Right renal cortex interstitium (tissue), 3 donors: ENCODE measurements at regions not wholly inside any gene's neighbourhood (a gene's known extent, or its start where the extent isn't known, plus 50 kb on each side); places are given as distances from the start of the nearest gene placed in this dataset.
"Not testable (repeated sequence)": the region's sequence is repeated elsewhere in the genome, so short reads cannot be mapped to it uniquely, and the experiment has no call there.

ENCODE experiments used
- DNase-seq, 3 donors: peaks; one replicate each; pipeline ENCODE4 v3.0.0-alpha.2; 2013; ENCODE audit warnings: low read depth in 3 of 3, low spot score in 2 of 3

DNA sequence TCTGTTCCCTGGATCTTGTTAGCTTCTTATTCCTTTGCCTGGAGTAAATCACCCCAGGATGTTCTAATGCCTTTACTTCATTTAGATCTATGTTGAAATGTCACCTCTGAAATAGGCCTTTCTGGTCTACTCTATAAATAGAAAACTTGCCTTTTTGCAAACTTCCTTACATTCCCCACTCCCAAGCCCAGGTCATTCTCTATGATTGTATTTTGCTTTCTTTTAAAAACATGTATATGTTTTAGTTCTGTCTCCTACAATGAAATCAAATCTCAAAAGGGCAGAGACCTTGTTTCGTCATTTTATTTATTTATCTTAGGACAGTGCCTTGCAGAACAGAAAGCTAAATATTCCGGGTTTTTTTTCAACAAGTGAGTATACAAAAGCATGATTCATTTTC, 1657.7 kb upstream of the C9orf72 start:
- no peak for DNase-seq

GRCh38 chr9:29233193-29233592, 1659.9 kb upstream of the C9orf72 start:
- no peak for DNase-seq

DNA sequence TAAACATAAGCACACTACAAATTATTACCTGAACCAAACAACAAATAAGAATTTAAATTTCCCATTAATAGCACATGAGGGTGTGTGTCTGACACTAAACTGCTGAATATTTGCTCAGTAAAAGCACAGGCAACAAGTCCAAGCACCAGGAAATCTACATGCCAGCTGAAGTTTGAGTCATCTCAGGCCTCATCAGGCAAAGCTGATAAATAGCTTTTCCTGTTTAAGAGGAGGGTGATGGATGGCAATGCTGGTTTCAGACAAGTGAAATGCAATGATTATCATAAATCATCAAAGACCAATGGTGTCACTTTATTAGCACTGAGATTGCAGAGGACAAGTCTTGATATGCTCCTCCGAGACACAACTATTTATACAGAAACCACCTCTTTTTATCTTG, 1668.0 kb upstream of the C9orf72 start:
- DNase-seq, result no peak

DNA sequence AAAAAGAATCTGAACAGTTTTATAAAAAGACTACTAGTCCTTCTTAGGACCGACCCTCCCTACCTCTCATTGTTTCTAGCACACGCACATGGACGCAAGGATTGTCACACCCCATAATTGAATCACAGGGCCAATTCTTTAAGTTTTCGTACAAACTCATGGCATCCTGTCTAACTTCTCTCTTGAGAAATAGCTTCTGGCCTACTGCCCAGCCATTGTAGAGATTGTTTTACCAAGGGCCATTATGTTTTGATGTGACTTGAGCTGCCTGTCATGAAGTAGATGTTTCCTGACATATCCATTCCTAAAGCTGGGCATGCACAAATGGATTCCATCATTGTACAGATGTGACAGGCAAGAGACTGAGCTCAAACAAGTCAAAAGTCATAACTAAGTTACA, 1672.1 kb upstream of the C9orf72 start:
- DNase-seq, result no peak

DNA sequence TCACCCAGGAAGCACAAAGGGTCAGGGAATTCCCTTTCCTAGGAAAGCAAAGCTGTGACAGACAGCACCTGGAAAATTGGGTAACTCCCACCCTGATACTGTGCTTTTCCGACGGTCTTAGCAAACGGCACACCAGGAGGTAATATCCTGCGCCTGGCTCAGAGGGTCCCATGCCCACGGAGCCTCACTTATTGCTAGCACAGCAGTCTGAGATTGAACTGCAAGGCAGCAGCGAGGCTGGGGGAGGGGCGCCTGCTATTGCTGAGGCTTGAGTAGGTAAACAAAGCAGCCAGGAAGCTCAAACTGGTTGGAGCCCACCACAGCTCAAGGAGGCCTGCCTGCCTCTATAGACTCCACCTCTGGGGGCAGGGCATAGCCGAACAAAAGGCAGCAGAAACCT, 1697.1 kb upstream of the C9orf72 start:
- not testable (repeated sequence) for DNase-seq

DNA sequence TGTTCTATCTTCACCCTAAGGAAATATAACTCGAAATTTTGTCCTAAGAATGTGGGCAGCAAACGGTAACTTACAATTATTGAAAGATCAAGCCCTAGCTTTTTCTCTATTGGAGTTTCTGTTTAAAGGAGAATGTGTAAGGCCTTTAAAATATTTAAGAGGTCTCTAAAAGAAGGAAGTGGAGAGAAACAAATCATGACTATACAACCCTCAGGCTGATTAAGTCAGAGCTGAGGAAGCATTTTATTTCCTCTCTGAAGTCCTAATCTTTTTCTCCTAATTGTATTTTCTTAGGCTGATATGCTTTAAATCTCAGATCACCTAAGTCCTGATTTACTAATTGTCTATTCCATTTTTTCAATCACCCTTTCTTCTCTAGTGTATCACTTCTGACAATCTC, 1708.8 kb upstream of the C9orf72 start:
- DNase-seq, result no peak

GRCh38 chr9:29285818-29286217, 1712.5 kb upstream of the C9orf72 start:
- no peak for DNase-seq

DNA sequence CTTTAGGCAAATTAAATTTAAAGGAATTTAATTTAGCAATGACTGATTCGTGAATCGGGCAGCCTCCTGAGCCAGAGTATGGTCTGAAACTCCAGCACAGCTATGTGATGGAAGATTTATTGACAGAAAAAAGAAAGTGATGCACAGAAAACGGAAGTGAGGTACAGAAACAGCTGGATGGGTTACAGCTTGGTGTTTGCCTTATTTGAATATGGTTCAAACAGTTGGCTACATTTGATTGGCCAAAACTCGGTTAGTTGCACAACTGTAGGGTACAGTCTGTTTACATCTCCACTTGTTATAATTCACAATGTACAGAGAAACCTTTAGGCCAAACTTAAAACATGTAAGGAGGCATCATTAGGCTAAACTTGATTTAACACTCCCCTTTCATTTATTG, 1716.1 kb upstream of the C9orf72 start:
- DNase-seq, result no peak

DNA sequence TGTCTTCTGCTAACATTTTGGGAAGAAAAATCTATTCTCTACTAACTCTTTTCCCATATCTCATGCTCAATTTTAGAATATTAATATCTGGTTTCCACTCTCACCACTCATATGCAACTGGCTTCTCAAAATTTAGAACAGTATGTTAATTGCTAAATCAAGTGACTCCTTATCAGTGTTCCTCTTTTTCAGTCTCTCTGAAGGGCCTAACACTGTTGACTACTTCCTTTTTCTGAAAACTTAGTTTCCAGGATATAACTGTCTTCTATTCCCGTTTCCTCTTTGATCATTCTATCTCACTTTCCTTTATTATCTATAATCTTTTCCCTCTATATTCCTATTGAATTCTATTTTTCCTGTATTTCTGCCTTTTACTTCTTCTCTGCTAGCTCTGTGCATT, 1717.2 kb upstream of the C9orf72 start:
- no peak for DNase-seq

DNA sequence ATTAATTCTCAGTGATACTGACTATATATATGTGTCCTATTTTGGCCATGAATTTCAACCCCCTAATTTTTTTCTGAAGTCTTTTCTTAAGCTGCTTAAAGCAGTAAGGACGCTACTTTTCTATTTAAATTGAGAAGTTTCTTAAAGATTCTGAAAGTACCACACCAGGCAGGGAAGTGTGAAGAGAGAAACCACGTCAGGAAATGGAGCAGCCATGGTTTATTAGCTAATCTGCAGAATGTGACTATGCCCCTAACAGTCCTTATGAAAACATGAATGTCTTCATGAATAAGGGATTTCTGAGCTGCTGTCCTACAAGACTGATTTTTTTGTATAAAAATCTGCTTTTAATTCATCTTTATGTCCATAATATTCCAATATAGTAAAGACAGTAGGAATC, 1724.3 kb upstream of the C9orf72 start:
- no peak for DNase-seq

GRCh38 chr9:29311221-29311620, 1737.9 kb upstream of the C9orf72 start:
- DNase-seq, result no peak

GRCh38 chr9:29312327-29312726, 1739.0 kb upstream of the C9orf72 start:
- DNase-seq, result no peak

DNA sequence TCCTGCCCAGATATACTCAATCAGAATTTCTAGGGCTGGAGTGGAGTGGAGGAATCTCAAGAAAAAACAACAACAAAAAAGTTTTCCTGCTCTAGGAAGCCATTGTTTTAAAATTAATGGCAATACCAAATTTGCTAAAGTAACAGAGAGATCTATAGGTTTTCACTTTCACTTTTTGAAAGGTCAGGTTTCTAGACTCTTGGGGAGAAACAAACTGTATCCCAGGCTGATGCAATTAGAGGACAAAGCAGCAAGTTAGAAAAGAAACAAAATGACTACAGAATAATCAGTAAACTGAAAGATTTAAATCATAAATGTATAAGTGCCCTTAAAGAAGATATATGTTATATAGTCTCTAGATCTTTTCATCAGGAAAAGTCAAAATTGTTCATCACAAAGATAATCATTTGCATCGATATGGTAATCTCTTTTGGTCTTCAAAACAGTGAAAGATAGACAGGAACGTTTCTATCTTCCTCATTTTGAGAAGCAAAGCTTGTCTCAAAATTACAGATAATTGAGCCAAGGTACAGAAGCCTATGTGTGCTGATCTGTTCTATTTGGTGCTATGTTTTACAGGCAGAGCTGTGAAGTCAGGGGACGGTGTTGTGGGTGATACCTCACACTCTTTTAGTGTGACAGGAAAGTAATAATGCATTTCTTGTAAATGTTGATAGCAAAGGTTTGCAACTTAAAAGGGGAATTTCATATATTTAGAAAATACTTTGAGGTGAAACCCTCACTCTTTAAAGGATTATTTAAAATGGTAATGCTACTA, 1746.6 kb upstream of the C9orf72 start:
- DNase-seq, result no peak

- no peak for DNase-seq
Observed at GRCh38 chr9:29322240-29322639, 1749.0 kb upstream of the C9orf72 start.

- DNase-seq, result no peak
Observed at GRCh38 chr9:29325894-29326293, 1752.6 kb upstream of the C9orf72 start.

DNA sequence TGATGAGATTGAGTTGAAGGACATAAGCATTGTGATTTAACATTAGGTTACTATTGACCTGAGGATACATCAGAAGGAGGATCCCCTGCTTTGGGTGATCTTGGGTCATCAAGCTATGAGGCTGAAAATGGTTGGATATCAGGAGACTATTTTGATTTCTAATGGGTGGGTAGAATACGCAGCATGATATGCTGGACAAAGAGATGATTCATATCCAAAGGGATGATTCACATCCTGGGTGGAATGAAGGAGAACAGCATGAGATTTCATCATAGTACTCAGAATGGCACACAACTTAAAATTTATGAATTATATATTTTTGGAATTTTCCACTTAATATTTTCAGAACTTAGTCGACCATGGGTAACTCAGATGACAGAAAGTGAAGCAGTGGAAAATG, 1759.5 kb upstream of the C9orf72 start:
- DNase-seq, result no peak

DNA sequence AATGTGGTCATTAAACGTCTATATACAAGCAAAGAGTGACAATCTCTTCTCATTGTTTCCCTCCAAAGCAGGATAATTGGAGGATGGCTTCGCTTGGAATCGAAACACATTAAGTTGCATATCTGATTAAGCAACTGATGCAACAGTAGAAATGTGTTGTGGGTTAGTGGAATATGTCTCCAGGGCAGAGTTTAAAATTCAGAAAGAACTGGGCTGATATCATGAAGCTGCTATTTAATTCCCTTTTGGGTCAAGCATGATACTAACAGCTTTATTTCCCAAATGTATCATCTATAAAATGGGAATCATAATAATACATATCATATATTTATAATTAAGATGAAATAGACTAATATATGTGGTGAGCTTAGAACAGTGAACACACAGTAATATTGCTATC, 1763.0 kb upstream of the C9orf72 start:
- no peak for DNase-seq

- DNase-seq, result no peak
Observed at GRCh38 chr9:29339387-29339786, 1766.1 kb upstream of the C9orf72 start.

GRCh38 chr9:29348999-29349398, 1775.7 kb upstream of the C9orf72 start:
- no peak for DNase-seq

GRCh38 chr9:29389421-29389820, 1816.1 kb upstream of the C9orf72 start:
- no peak for DNase-seq

DNA sequence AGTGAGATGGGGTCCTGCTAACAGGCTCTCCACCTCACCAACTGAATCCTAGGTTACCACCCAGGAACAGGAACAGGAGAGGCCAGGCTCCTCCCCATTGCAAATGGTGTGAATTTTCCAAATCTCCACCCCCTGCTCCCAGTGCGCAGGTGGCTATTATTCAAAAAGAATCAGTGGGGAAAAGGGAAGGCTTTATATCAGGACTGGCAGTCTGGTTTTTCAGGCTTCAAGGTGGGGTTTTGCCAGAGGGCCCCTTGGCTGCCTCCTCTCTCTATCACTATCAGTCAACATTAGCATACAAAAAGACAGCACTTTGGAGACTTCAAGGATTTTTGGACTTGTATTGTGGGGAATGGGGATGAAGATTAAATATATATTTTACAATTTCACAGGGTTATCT, 1817.6 kb upstream of the C9orf72 start:
- no peak for DNase-seq

DNA sequence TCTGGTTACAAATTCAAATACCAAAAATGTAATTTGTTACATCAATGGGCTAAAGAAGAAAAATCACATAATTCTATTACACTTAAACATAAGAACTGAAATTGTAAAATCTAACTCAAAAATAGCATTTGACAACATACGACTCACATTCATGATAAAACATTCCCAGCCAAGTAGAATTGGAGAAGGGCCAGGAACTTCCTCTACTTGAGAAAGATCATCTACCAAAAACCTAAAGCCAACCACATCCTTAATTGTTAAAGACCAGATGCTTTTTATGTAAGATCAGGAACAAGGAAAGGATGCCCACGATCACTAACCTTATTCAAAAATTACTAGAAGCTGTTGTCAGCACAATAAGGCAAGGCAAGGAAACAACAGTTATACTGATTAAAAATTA, 1819.8 kb upstream of the C9orf72 start:
- DNase-seq, result no peak

DNA sequence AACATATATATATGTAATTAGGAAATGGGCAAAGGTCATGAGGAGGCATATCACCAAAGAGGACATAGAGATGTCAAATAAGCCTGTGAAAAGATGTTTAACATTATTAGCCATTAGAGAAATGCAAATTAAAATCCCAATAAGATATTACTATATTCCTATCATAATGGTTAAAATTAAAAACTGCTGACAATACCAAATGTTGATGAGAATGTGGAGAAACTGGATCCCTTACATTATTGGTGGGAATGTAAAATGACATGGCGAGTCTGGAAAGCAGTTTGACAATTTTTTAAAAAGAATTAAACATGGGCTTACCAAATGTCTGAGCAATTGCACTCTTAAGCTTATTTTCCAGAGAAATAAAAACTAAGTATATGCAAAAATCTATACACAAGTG, 1821.6 kb upstream of the C9orf72 start:
- DNase-seq, result no peak
